ENCODE measurements at regions not wholly inside any gene's neighbourhood (a gene's known extent, or its start where the extent isn't known, plus 50 kb on each side); places are given as distances from the start of the nearest gene placed in this dataset.

DNA sequence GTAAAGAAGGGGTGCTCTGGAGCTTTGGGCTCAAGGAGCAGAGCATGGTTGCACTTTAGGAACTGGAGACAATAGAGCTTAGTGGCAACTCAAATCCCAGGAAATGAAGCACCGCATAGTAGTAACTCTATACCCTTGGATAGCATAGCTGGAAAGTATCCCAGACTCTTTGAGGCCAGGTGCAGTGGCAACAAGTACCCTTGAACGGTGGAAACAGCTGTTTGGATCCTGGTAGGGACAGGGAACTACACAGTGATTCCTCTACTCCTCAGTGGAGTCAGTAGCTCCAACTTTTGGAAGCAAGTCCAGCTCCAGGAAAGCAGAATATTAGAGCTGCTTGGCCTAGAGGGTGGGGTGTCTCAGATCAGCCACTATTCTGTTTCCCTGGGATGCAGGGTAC is 129.0 kb upstream of the WSCD2 start:
- TF ChIP-seq, protein P1, sequence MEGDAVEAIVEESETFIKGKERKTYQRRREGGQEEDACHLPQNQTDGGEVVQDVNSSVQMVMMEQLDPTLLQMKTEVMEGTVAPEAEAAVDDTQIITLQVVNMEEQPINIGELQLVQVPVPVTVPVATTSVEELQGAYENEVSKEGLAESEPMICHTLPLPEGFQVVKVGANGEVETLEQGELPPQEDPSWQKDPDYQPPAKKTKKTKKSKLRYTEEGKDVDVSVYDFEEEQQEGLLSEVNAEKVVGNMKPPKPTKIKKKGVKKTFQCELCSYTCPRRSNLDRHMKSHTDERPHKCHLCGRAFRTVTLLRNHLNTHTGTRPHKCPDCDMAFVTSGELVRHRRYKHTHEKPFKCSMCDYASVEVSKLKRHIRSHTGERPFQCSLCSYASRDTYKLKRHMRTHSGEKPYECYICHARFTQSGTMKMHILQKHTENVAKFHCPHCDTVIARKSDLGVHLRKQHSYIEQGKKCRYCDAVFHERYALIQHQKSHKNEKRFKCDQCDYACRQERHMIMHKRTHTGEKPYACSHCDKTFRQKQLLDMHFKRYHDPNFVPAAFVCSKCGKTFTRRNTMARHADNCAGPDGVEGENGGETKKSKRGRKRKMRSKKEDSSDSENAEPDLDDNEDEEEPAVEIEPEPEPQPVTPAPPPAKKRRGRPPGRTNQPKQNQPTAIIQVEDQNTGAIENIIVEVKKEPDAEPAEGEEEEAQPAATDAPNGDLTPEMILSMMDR (IDR thresholded peaks at IDR 0.05): no peak

- TF ChIP-seq, protein P1 (IDR thresholded peaks at IDR 0.05): no peak
These were observed 124.8 kb upstream of the WSCD2 start for GRCh38 chr12:108004319-108004718.

DNA sequence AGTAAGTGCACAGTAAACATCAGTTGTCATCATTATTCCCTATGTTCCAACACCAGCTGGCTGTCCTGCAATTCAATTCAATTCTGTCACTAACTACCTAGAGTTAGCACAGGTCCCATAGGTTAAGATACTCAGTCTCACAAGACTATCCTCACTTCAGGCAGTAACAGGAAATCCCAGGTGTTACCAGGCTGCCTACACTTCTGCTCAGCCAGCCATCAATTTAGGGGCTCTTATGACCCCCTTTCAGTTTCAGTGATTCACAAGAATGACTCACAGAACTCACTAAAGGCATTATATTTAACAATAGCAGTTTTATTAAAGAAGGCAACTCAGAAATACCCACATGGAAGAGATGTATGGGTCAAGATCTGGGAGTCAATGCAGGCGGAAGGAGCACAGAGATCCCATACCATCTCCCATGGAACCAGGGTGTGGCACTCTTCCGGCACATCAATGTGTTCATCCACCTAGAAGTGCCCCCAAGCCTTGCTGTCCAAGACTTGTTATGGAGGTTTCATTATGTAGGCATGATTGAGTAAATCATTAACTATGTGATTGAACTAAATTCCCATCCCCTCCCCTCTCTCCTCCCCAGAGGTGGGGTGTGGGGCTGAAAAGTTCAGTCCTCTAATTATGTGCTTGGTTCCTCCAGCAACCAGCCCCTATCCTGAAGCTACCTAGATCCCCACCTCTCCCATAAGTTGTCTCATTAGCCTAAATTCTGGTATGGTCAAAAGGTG is 120.8 kb upstream of the WSCD2 start:
- TF ChIP-seq, protein P1 (IDR thresholded peaks at IDR 0.05): no peak

DNA sequence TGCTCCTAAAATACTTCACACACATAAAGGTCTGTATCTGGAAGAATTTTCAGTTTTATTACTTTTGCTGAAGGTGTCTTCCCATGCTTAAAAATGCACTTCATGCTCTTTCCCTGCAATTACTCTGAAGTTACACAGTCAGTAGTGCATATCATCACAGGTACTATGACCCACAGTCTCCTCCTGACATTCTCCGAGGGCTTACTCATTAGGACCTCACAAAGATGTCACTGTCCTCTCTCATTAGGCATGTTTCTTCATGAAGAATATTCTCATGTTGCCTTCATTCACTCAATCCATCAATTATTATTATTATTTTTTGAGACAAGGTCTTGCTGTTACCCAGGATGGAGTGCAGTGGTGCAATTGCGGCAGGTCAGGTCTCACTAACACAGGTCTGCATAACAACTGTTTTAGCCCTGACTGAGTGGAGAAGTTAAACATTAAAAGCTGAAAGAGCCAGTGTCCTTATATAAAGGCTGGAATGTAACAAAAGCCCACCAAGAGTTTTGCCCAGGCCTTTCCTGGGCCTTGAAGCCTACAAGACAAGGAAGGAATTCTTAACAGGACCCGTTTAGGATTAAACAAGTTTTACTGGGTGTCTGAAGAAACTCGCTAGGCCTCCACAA is 119.5 kb upstream of the WSCD2 start:
- TF ChIP-seq, protein P1 (IDR thresholded peaks at IDR 0.05): no peak

DNA sequence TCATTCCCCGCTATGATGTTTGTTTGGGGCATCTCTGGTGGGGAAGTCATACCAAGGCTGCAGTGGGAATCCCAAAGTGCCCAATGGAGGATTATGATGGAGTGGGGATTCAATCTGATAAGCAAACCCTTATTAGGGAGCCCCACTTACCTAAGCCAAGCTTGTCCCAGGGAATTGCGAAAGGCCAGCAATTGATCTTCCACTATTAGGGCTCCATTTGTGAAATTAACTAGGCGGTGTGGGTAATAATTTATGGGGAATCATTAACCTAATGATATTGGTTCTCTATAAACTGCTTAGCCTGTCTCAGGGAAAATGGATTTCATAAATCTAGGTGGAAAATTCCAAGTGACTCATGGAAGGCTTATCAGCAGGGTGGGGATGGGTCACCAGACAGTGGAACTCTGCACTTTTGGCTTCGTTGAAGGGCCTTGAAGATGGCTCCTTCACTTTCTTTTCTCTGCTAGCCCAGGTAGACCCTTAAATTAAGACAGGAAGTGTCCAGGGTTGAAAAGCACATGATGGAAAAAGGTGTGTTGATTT is 113.0 kb upstream of the WSCD2 start:
- TF ChIP-seq, protein P1 (IDR thresholded peaks at IDR 0.05): no peak

GRCh38 chr12:108017472-108018057 is 111.5 kb upstream of the WSCD2 start:
- TF ChIP-seq, protein P1 (IDR thresholded peaks at IDR 0.05): no peak

GRCh38 chr12:108019862-108020261 is 109.2 kb upstream of the WSCD2 start:
- TF ChIP-seq, protein P1 (IDR thresholded peaks at IDR 0.05): no peak
